ENCODE measurements at regions not wholly inside any gene's neighbourhood (a gene's known extent, or its start where the extent isn't known, plus 50 kb on each side); places are given as distances from the start of the nearest gene placed in this dataset.
A peak's percentile ranks its signal among the peaks of the same experiment; 100 is the strongest.

- no peak for TF ChIP-seq CTCF (IDR thresholded peaks at IDR 0.05; ENCODE audit: control extremely low read depth, extremely low read depth)
- 69 to 78% methylated on average over 10 of the region's 10 CpGs for WGBS, 2 donors
- Histone ChIP-seq H3K27me3 (ENCODE audit: control insufficient read depth in 3 of 3, insufficient read depth in 3 of 3, low read length in 2 of 3) (peaks cover 0 to 4% (median 0%) of the 10 kb centered on the region in 3 donors), H3K9me3 (ENCODE audit: control insufficient read depth in 4 of 4, insufficient read depth in 3 of 4, low read length in 3 of 4) (peaks cover 0 to 2% (median 0%) of the 10 kb centered on the region in 4 donors), H3K27ac (ENCODE audit: low read depth in 1 of 2, low read length in 1 of 2) (no peak overlapping the region), H3K9ac (ENCODE audit: insufficient read depth in 1 of 2, low read length in 2 of 2) (no peak overlapping the region), H3K36me3 (ENCODE audit: control insufficient read depth in 4 of 4, insufficient read depth in 4 of 4, low read length in 4 of 4) (no peaks in the 10 kb centered on the region), H3K4me1 (ENCODE audit: control insufficient read depth in 5 of 5, insufficient read depth in 5 of 5, low read length in 5 of 5) (peaks cover 0 to 9% (median 0%) of the 10 kb centered on the region in 5 donors), H3K4me3 (no peak overlapping the region)
- ATAC-seq (ENCODE audit: insufficient read depth, low FRiP score), result no peak
- no peak for DNase-seq
Measured at GRCh38 chr12:109652233-109652976, 61.2 kb upstream of the FAM222A start.

- no peak for DNase-seq
- Histone ChIP-seq H3K9me3 (ENCODE audit: control insufficient read depth in 4 of 4, insufficient read depth in 3 of 4, low read length in 3 of 4) (peaks cover 0 to 2% (median 0%) of the 10 kb centered on the region in 4 donors), H3K36me3 (ENCODE audit: control insufficient read depth in 4 of 4, insufficient read depth in 4 of 4, low read length in 4 of 4) (no peaks in the 10 kb centered on the region), H3K4me1 (ENCODE audit: control insufficient read depth in 5 of 5, insufficient read depth in 5 of 5, low read length in 5 of 5) (peaks cover 0 to 9% (median 0%) of the 10 kb centered on the region in 5 donors), H3K4me3 (no peak overlapping the region), H3K27me3 (ENCODE audit: control insufficient read depth in 3 of 3, insufficient read depth in 3 of 3, low read length in 2 of 3) (peaks cover 0 to 4% (median 0%) of the 10 kb centered on the region in 3 donors), H3K9ac (ENCODE audit: insufficient read depth in 1 of 2, low read length in 2 of 2) (no peak overlapping the region), H3K27ac (ENCODE audit: low read depth in 1 of 2, low read length in 1 of 2) (no peak overlapping the region)
- no peak for ATAC-seq (ENCODE audit: insufficient read depth, low FRiP score)
- 67 to 72% methylated on average over 2 of the region's 2 CpGs for WGBS, 2 donors
- TF ChIP-seq CTCF (IDR thresholded peaks at IDR 0.05; ENCODE audit: control extremely low read depth, extremely low read depth), result no peak
Measured at GRCh38 chr12:109652977-109653264, 60.7 kb upstream of the FAM222A start.

GRCh38 chr12:109653890-109654289 lies 59.7 kb upstream of the FAM222A start:
- Histone ChIP-seq H3K9me3 (ENCODE audit: control insufficient read depth in 4 of 4, insufficient read depth in 3 of 4, low read length in 3 of 4) (peaks cover 0 to 2% (median 0%) of the 10 kb centered on the region in 4 donors), H3K27ac (ENCODE audit: low read depth in 1 of 2, low read length in 1 of 2) (no peak overlapping the region), H3K36me3 (ENCODE audit: control insufficient read depth in 4 of 4, insufficient read depth in 4 of 4, low read length in 4 of 4) (no peaks in the 10 kb centered on the region), H3K27me3 (ENCODE audit: control insufficient read depth in 3 of 3, insufficient read depth in 3 of 3, low read length in 2 of 3) (peaks cover 0 to 4% (median 0%) of the 10 kb centered on the region in 3 donors), H3K9ac (ENCODE audit: insufficient read depth in 1 of 2, low read length in 2 of 2) (no peak overlapping the region), H3K4me1 (ENCODE audit: control insufficient read depth in 5 of 5, insufficient read depth in 5 of 5, low read length in 5 of 5) (peaks cover 0 to 9% (median 0%) of the 10 kb centered on the region in 5 donors), H3K4me3 (no peak overlapping the region)
- TF ChIP-seq CTCF (IDR thresholded peaks at IDR 0.05; ENCODE audit: control extremely low read depth, extremely low read depth), result no peak
- DNase-seq (peak in 2 of 3 donors; percentile 38 to 58), ATAC-seq (ENCODE audit: insufficient read depth, low FRiP score) (no peak)
- WGBS, 2 donors, result 49 to 60% methylated on average over 7 of the region's 7 CpGs

All from lung (tissue), 11 donors.